GM18498 (cell line): ENCODE measurements at regions not wholly inside any gene's neighbourhood (a gene's known extent, or its start where the extent isn't known, plus 50 kb on each side); places are given as distances from the start of the nearest gene placed in this dataset.

Experiments used
- ATAC-seq: cut with Tn5 transposase; IDR thresholded peaks from one replicate; pipeline ENCODE4 v1.9.1; 2021; ENCODE audit warnings: mild to moderate bottlenecking, moderate library complexity; ENCODE audit not compliant: unreplicated experiment

DNA sequence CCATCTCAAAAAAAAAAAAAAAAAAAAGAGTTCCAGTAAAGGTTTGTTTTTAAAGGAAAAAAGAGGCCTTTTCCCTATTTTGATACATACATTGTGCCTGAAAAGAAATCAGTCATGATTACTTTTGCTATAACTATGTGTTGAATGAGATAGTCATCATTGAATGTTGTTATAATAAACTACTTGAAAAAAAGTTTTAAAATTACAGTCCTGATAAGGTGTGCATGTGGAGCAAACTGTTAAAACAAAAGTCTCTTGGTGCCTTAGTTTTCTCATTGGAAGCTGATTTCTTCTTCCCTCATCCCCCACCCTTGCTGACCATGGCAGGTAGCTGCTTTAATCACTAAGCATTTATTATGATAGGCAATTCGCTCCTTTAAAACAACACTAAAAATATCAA is 172.3 kb upstream of the TBCA start:
- no peak for ATAC-seq

GRCh38 chr5:77947041-77947428 is 170.9 kb upstream of the TBCA start:
- no peak for ATAC-seq

- no peak for ATAC-seq
These were observed 170.4 kb upstream of the TBCA start for GRCh38 chr5:77946381-77947040.

- no peak for ATAC-seq
These were observed 169.7 kb upstream of the TBCA start for GRCh38 chr5:77945874-77946273.

- no peak for ATAC-seq
These were observed 168.7 kb upstream of the TBCA start for GRCh38 chr5:77944757-77945340.

- no peak for ATAC-seq
These were observed 167.7 kb upstream of the TBCA start for GRCh38 chr5:77943851-77944250.

DNA sequence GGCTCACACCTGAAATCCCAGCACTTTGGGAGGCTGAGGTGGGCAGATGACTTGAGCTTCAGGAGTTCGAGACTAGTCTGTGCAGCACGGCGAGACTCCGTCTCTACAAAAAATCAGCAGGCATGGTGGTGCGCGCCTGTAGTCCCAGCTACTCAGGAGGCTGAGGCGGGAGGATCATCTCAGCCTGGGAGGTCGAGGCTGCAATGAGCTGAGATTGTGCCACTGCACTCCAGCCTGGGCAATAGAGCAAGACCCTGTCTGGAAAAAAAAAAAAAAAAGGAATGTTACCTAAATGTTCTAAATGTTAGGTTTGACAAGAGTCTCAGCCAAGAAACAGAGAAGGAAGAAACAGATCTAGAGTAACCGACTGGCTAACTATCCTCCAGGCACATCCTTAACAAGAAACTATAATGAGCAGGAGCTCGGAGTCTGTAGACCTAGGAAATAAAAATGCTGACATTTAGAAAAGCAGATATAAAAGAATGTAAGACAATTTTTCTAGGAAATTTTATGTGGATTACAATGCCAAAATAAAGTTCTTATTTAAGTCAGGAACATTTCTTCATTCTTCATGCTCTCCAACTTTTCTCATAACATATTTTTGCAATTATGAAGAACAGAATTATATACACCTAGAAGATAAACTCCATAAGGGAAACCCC is 166.6 kb upstream of the TBCA start:
- ATAC-seq = no peak

DNA sequence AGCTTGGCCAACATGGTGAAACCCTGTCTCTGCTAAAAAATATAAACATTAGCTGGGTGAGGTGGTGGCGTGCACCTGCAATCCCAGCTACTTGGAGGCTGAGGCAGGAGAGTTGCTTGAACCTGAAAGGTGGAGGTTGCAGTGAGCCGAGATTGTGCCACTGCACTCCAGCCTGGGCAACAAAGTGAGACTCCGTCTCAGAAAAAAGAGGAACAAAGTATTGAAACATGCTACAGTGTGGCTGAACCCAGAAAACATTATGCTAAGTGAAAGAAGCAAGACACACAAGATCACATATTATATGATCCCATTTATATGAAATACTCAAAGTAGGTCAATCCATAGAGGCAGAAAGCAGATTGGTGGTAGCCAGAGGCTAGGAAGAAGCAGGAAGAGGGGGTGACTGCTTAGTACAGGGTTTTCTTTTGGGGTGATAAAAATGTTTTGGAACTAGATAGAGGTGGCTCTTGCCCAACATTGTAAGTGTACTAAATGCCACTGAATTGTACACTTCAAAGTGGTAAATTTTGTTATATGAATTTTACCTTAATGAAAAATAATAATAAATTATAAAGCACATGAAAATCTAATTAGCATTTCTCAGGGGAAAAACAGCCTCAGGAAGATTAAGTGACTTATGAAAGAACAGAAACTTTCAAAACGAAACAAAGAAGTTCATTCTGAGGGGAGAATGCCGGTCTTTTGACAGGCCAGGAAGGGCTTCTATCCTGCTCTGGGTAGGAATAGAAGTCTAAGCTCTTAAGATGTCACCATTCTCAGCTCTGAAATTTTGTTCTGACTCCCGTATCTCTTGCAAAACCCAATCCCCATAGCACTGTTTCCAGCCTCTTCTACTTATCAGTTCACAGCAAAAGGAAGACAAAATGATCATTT is 161.1 kb upstream of the TBCA start:
- peak; percentile 90 for ATAC-seq

DNA sequence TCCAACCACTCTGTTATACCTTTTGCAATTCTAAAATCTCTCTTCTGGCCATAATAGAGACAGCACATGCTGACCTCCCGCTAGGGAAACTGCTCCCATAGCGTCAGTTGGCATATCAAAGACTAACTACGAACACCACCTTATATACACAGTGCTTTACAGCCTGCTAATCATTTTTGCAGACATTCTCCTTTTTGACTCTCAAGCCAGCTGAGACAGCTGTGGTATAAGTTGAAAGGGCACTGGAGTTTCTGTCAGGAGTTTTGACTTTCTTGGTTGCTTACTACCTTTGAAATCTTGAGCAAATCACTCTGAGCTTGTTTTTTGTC is 160.2 kb upstream of the TBCA start:
- ATAC-seq = peak; percentile 31

DNA sequence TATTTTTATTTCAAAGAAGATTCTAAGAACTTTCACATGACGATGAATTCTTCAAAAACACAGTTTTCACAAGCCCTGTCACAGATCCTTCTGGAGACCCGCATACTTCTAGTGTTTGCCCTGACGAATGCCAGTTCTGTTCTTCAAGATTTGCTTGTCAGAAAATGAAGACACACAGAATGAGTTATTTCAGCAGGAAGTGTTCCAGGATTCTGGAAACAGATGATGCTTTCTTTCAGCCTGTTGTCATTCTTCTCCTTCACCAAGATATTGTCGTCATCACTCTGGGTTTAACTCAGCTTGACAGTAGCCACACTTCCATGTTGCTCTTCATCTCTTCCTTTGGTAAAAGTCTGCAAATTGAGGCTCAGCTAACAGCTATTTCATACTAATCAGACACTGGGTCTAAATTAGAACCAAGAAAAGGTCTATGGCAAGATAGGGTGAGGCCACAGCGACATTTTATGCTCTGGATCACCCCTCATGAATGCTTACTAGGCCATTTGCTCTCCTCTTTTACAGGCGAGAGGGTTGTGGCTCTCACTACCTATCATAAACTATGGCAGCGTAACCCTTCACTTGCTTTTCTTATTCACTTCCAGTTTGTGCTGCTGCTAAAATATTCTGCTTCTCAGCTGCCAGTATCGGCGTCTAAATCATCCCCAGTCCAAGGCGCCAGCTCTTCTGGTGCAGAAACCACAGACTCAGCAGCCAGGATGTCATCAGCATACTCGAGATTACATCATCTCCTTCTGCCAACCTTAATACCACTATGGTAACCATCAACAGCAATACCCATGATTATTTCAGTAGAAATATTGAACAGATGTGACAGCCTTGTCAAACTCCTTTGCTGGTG is 159.6 kb upstream of the TBCA start:
- ATAC-seq = peak; percentile 74

DNA sequence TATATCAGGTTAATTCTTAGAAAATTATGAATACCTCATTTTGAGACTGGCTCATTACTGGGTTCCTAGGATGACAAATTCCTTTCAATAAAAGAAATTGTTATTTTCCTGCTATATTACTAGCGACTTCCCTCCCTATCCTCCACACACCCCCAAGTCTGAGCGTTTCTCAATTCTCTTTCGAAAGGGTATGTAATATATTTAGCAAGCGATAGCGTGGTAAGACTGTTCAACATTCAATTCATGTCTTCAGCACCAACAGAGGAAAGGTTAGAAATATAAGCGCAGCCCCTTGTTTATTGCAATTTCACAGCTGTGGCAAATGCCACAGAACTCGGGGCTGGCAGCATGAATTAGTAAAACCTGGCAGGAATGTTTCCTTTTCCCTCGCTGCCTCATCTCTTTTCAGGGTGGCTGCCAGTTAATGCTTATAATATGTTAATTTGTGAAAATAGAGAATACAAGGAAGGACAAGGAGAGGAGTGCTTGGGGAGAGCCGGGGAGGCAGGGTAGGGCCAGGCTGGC is 152.7 kb upstream of the TBCA start:
- ATAC-seq = no peak

DNA sequence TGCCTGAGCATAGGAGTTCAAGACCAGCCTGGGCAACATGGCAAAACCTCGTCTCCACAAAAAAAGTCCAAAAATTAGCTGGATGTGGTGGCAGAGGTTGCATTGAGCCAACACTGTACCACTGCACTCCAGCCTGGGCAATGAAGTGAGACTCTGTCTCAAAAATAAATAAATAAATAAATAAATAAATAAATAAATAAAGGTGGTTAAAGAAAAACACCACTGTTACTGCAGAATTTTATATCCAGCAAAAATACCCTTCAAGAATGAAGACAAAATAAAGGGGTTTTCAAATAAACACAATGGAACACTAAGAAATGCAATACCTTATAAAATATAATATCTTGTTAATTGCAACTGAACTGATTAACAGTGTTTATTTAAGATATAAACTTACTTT is 150.2 kb upstream of the TBCA start:
- no peak for ATAC-seq

DNA sequence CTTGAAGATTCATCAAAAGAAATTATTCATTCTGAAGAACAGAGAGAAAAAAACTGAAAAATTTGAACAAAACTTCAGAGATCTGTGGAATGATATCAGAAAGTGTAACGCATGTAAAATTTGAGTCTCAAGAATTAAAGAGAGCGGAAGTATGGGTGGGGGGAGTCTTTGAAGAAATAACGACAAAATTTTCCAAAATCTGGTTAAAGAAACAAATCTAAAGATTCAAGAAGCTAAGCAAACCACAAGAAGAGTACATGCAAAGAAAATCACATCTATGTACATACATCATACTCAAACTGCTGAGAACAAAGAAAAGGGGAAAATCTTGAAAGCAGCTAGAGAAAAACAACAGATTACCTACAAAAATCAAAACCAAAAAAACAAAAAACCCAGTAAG is 149.4 kb upstream of the TBCA start:
- no peak for ATAC-seq

- no peak for ATAC-seq
These were observed 147.9 kb upstream of the TBCA start for GRCh38 chr5:77924081-77924480.

DNA sequence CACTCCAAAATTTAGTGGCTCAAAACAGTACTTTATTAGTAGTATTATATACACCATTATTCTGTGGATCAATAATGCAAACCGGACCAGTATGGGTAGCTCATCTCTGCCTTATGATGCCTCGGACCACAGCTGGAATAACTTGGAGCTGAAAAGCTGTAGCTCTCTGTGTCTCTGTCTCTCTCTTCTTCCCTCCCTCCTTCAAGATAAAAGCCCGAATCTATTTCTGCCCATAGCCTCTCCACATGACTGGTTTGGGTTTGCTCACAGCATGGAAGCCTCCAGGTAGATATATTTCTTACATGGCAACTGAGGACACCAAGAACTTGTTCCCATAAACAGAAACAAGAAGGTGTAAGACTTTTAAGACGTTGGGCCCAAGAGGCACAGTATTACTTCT is 147.5 kb upstream of the TBCA start:
- ATAC-seq = no peak

- ATAC-seq = no peak
These were observed 145.1 kb upstream of the TBCA start for GRCh38 chr5:77921094-77921768.

DNA sequence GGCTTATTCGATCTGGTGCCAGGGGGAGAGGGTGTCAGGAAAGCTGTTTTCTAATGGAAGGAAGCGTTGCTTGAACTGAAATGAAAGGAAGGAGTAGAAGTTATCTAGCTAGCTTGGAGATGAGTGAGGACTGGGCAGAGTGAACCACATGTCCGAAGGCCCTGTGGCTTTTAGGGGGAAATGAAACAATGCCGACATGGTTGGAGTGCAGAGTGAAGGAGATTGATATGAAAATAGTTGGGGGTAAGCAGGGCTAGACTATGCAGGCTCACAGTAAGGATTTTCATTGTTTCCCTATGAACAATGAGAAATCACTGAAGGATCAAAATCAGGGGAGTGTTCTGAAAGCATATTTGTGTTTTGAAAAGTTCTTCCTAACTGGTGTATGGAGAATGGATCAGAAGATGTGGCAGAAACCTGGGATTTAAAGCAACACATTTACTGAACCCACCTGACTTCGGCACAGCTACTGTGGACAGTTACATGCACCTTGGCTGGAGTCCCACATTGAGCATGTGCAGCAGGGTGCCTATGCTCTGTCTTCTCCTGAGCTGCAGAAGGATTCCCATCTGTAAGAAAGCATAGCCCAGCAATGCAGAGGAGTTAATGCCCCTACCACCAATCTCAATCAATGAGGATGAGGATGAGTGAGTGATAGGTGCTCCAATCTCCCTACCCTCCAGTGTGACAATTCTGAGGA is 144.4 kb upstream of the TBCA start:
- no peak for ATAC-seq

GRCh38 chr5:77915346-77915745 is 139.2 kb upstream of the TBCA start:
- no peak for ATAC-seq

DNA sequence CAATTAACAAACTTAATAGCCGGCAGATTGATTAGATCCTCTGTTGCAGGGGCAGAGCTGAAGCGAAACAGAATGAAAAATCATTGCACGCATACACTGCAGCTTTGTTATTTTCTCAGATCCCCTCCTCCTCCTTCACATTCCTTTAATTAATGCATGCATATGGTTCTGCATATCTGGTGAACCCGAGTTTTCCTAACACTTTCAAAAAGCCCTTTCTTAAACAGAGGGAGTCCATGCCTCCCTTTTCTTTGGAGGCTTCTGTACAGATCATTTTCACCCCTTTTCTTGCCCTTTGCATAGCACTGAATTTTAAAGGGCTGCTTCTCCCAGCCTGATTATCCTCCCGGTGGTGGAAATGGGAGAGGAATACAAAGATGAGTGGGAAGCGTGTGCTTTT is 136.6 kb upstream of the TBCA start:
- ATAC-seq = no peak
